ENCODE measurements at regions not wholly inside any gene's neighbourhood (a gene's known extent, or its start where the extent isn't known, plus 50 kb on each side); places are given as distances from the start of the nearest gene placed in this dataset.

DNA sequence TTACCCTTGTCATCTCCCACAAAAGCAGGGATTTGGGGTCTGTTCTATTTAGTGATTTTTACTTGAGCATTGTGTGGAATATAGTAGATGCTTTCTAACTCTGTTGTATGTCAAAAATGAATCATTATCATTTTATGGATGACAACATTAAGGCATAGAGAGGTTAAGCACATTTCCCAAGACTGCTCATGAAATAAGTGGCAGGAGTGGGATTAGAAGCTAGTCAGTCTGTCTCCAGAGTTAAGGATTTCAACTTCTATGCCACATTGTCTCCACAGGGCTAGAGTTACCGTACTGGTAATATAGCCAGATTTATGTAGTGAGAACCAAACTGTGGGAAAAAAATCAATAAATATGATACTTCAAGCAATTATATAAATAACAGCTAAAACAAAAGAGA lies 170.6 kb upstream of the DCN start:
- TF ChIP-seq, protein P1, sequence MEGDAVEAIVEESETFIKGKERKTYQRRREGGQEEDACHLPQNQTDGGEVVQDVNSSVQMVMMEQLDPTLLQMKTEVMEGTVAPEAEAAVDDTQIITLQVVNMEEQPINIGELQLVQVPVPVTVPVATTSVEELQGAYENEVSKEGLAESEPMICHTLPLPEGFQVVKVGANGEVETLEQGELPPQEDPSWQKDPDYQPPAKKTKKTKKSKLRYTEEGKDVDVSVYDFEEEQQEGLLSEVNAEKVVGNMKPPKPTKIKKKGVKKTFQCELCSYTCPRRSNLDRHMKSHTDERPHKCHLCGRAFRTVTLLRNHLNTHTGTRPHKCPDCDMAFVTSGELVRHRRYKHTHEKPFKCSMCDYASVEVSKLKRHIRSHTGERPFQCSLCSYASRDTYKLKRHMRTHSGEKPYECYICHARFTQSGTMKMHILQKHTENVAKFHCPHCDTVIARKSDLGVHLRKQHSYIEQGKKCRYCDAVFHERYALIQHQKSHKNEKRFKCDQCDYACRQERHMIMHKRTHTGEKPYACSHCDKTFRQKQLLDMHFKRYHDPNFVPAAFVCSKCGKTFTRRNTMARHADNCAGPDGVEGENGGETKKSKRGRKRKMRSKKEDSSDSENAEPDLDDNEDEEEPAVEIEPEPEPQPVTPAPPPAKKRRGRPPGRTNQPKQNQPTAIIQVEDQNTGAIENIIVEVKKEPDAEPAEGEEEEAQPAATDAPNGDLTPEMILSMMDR (IDR thresholded peaks at IDR 0.05; ENCODE audit: low read length): no peak
- TF ChIP-seq EZH2 (optimal IDR thresholded peaks at IDR 0.05; ENCODE audit: low read depth, low read length) (no peak), EZH2phosphoT487 (IDR thresholded peaks at IDR 0.05; ENCODE audit: low read length) (no peak)
